HCEC 1CT (cell line): ENCODE measurements at regions not wholly inside any gene's neighbourhood (a gene's known extent, or its start where the extent isn't known, plus 50 kb on each side); places are given as distances from the start of the nearest gene placed in this dataset.

Source experiments
- DNase-seq: peaks from one replicate; pipeline ENCODE4 v3.0.0-alpha.2; 2017

GRCh38 chr9:20112205-20112783 lies 323.5 kb upstream of the SLC24A2 start:
- no peak for DNase-seq

GRCh38 chr9:20111173-20111843 lies 322.5 kb upstream of the SLC24A2 start:
- DNase-seq, result no peak

- no peak for DNase-seq
These were observed 306.7 kb upstream of the SLC24A2 start for GRCh38 chr9:20095430-20096092.

- no peak for DNase-seq
These were observed 303.7 kb upstream of the SLC24A2 start for GRCh38 chr9:20092561-20092960.

GRCh38 chr9:20087481-20087880 lies 298.6 kb upstream of the SLC24A2 start:
- DNase-seq, result peak; percentile 9

GRCh38 chr9:20085842-20086241 lies 297.0 kb upstream of the SLC24A2 start:
- no peak for DNase-seq

- no peak for DNase-seq
These were observed 295.3 kb upstream of the SLC24A2 start for GRCh38 chr9:20084125-20084524.

GRCh38 chr9:20083390-20083789 lies 294.6 kb upstream of the SLC24A2 start:
- no peak for DNase-seq

- DNase-seq, result no peak
These were observed 294.0 kb upstream of the SLC24A2 start for GRCh38 chr9:20082831-20083230.

GRCh38 chr9:20082406-20082805 lies 293.6 kb upstream of the SLC24A2 start:
- DNase-seq, result no peak

GRCh38 chr9:20078246-20078645 lies 289.4 kb upstream of the SLC24A2 start:
- no peak for DNase-seq

GRCh38 chr9:20074291-20074690 lies 285.5 kb upstream of the SLC24A2 start:
- no peak for DNase-seq

GRCh38 chr9:20070336-20070735 lies 281.5 kb upstream of the SLC24A2 start:
- no peak for DNase-seq

- DNase-seq, result no peak
These were observed 277.2 kb upstream of the SLC24A2 start for GRCh38 chr9:20065796-20066700.

- no peak for DNase-seq
These were observed 276.2 kb upstream of the SLC24A2 start for GRCh38 chr9:20065046-20065445.

GRCh38 chr9:20054734-20055133 lies 265.9 kb upstream of the SLC24A2 start:
- DNase-seq, result no peak

GRCh38 chr9:20048985-20049384 lies 260.1 kb upstream of the SLC24A2 start:
- DNase-seq, result no peak

- no peak for DNase-seq
These were observed 259.6 kb upstream of the SLC24A2 start for GRCh38 chr9:20048437-20048836.

- peak; percentile 33 for DNase-seq
These were observed 255.8 kb upstream of the SLC24A2 start for GRCh38 chr9:20044686-20045085.

GRCh38 chr9:20043461-20043860 lies 254.6 kb upstream of the SLC24A2 start:
- DNase-seq, result no peak

GRCh38 chr9:20043035-20043434 lies 254.2 kb upstream of the SLC24A2 start:
- no peak for DNase-seq

GRCh38 chr9:20042128-20042711 lies 253.4 kb upstream of the SLC24A2 start:
- DNase-seq, result no peak

GRCh38 chr9:20041697-20042081 lies 252.9 kb upstream of the SLC24A2 start:
- DNase-seq, result no peak
